ENCODE measurements at regions not wholly inside any gene's neighbourhood (a gene's known extent, or its start where the extent isn't known, plus 50 kb on each side); places are given as distances from the start of the nearest gene placed in this dataset.

DNA sequence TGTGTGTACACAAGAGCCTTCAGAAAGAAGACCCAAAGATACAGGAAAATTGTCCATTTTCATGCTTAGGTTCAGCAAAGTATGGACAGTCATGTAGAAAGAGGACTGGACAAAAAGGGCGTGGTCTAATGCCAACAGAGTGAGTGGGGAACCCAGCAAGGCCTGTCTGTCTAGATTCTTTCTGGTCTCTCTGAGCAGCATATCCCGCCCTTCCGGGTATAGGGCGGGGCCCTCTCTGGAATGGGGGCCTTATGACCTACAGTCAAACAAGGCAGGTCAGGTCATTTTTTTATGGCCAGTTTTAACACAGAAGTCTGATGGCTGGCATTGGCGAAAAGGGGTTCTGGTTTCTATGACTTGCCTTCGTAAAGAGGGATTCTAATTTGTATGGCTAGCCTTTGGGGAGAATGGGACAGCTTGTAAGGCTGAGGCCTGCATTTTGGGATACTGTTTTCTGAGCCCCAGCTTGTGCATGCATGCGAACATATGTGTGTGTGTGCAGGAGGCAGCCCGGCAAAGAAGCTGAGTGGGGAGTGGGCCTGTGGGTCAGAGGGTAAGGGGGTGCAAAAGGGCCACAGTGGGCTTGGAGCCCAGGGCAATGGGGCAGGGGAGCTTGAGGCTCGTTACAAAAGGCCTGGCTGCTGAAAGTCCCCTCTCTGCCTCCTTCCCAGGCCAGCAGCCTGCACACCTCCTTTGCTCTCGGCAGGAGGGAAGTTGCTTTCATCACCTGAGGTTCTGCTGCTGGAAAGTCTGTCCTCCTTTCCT is 130.5 kb upstream of the B3GAT1 start:
- Mint-ChIP-seq H3K4me1 (peaks cover 0 to under 1% (median 0%) of the 10 kb centered on the region in 3 donors), H3K27ac (no peak overlapping the region), H3K27me3 (peaks cover 11 to 24% (median 13%) of the 10 kb centered on the region in 3 donors), H3K36me3 (no peaks in the 10 kb centered on the region), H3K4me3 (no peak overlapping the region), H3K9me3 (peaks cover 0 to 6% (median 0%) of the 10 kb centered on the region in 7 donors)
- no peak for ATAC-seq (ENCODE audit: low read depth in 2 of 2)
- no peak for DNase-seq

DNA sequence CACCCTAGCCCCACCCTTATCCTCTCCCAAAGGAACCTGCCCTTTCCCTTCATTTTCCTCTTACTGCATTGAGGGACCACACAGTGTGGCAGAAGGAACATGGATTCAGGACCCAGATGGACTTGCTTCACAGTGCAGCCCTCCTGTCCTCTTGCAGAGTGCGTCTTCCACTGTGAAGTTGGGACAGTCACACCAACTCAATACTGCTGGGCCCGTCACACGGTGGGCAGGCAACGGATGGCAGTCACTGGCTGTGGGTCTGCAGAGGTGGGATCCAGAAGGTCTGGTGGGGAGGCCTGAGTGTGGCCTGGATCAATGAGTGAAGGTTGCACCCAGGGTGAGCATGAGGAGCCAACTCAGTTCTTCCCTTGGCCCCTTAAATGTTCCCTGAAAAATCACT is 129.9 kb upstream of the B3GAT1 start:
- no peak for DNase-seq
- H3K4me3 Mint-ChIP-seq: no peak overlapping the region
- ATAC-seq (ENCODE audit: low read depth in 2 of 2): no peak
- H3K9me3 Mint-ChIP-seq: peaks cover 0 to 6% (median 0%) of the 10 kb centered on the region in 7 donors
- peaks cover 0 to 4% (median 0%) of the 10 kb centered on the region in 3 donors for H3K4me1 Mint-ChIP-seq
- H3K27me3 Mint-ChIP-seq: peaks cover 14 to 29% (median 17%) of the 10 kb centered on the region in 3 donors
- no peak overlapping the region for H3K27ac Mint-ChIP-seq
- H3K36me3 Mint-ChIP-seq: no peaks in the 10 kb centered on the region

DNA sequence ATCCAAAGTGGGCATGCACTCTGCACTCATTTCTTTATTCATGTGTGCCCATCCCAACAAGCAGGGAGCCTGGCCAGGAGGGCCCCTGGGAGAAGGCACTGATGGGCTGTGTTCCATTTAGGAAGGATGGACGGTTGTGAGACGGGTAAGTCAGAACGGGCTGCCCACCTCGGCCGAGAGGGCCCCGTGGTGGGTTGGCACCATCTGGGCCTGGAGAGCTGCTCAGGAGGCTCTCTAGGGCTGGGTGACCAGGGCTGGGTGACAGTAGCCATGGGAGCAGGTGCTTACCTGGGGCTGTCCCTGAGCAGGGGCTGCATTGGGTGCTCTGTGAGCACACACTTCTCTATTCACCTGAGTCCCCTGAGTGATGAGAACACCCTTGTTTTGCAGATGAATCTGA is 129.3 kb upstream of the B3GAT1 start:
- H3K9me3 Mint-ChIP-seq: peaks cover 0 to 6% (median 0%) of the 10 kb centered on the region in 7 donors
- no peak for DNase-seq
- peaks cover 14 to 29% (median 17%) of the 10 kb centered on the region in 3 donors for H3K27me3 Mint-ChIP-seq

DNA sequence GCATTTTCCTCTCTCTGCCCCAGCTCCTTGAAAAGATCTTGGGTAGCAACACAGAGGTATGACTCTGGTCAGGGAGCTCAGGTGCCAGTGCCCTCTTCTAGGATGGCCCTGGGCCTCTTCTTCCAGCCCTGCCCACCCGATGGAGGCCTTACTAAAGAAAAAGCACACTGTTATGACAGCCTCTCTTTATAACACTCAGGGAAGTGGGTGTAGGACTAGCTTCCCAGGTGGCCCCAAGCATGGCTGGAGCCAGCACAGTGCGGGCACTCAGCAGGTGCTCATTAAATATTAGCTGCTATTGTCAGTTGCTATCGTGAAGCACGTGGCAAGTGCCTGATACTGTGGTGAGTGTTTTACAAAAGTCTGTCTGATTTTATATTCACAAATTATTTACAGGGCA is 127.2 kb upstream of the B3GAT1 start:
- DNase-seq (no peak), ATAC-seq (ENCODE audit: low read depth in 2 of 2) (no peak)
- H3K27ac Mint-ChIP-seq: no peak overlapping the region
- peaks cover 0 to 5% (median 0%) of the 10 kb centered on the region in 7 donors for H3K9me3 Mint-ChIP-seq
- peaks cover 0 to 4% (median 0%) of the 10 kb centered on the region in 3 donors for H3K4me1 Mint-ChIP-seq
- no peaks in the 10 kb centered on the region for H3K36me3 Mint-ChIP-seq
- no peak overlapping the region for H3K4me3 Mint-ChIP-seq
- H3K27me3 Mint-ChIP-seq: peaks cover 14 to 48% (median 33%) of the 10 kb centered on the region in 3 donors

More for the DNA sequence above, 129.3 kb upstream of the B3GAT1 start:
- Mint-ChIP-seq H3K4me3 (no peak overlapping the region), H3K36me3 (no peaks in the 10 kb centered on the region), H3K4me1 (peaks cover 0 to 4% (median 0%) of the 10 kb centered on the region in 3 donors), H3K27ac (peak overlapping the region in 1 of 6 donors; percentile 30)
- no peak for ATAC-seq (ENCODE audit: low read depth in 2 of 2)

DNA sequence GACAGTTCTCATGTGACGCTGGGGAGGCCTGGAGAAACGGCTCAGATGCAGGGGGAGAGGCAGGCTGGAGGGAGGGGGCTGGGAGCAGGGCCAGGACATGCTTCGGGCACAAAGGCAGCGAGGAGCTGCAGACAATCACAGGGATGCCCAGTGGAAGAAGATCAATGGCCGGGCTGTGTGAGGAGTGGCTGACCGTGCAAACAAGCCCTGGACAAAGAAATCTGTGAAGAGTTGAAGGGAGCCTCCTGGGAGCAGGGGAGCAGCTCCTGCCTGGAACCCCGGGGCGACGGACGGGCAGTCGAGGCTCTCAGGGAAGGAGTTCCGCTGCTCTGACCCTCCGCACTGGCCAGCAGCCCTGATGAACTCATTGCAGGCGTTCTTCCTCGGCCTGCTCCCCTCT is 126.7 kb upstream of the B3GAT1 start:
- DNase-seq (no peak), ATAC-seq (ENCODE audit: low read depth in 2 of 2) (no peak)
- Mint-ChIP-seq H3K36me3 (no peaks in the 10 kb centered on the region), H3K27ac (no peak overlapping the region), H3K4me3 (no peak overlapping the region), H3K9me3 (peaks cover 0 to 5% (median 0%) of the 10 kb centered on the region in 7 donors), H3K4me1 (peaks cover 0 to 4% (median 0%) of the 10 kb centered on the region in 3 donors), H3K27me3 (peaks cover 19 to 50% (median 33%) of the 10 kb centered on the region in 3 donors)

DNA sequence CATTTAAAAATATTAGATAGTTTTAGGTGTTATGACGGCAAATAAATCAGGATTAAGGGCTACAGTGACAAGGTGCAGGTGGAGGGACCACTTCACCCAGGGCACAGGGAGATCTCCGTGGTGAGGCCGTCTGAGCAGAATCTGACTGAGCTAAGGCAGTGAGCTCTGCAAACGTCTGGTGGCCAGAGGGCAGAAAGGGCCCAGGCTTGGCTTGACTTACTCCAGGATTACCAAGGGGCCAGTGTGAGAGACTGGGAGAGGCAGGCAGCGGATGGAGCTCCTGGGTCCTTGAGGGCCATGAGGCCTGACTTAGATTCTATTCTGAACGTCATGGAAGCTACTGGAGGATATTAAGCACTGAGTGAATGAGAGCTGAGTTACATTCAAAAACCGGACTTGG is 125.9 kb upstream of the B3GAT1 start:
- Mint-ChIP-seq H3K27me3 (peaks cover 19 to 50% (median 33%) of the 10 kb centered on the region in 3 donors), H3K4me1 (peaks cover 0 to 4% (median 0%) of the 10 kb centered on the region in 3 donors), H3K9me3 (peaks cover 0 to 5% (median 0%) of the 10 kb centered on the region in 7 donors), H3K4me3 (no peak overlapping the region), H3K36me3 (no peaks in the 10 kb centered on the region), H3K27ac (peak overlapping the region in 1 of 6 donors; percentile 89)
- no peak for DNase-seq
- no peak for ATAC-seq (ENCODE audit: low read depth in 2 of 2)

DNA sequence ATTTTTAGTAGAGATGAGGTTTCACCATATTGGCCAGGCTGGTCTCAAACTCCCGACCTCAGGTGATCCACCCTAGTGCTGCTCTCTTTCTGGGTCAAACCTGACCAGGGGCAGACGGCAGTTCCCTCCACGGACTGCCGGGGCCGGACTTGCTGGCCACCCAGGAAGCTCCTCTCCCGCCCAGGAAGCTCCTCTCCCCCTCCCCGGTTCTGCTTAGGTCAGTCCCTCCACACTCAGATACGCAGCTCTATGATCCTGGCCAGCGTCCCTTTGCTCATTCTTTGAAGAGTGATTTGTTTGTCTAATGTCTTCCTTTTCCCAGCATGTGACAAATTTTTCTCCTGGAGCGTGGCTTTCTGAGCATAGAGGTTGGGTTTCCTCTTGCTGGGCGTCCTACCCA is 125.3 kb upstream of the B3GAT1 start:
- H3K36me3 Mint-ChIP-seq: no peaks in the 10 kb centered on the region
- ATAC-seq (ENCODE audit: low read depth in 2 of 2) (no peak), DNase-seq (no peak)
- H3K27ac Mint-ChIP-seq: peak overlapping the region in 1 of 6 donors; percentile 80
- H3K4me1 Mint-ChIP-seq: peaks cover 0 to 4% (median 0%) of the 10 kb centered on the region in 3 donors
- H3K9me3 Mint-ChIP-seq: peaks cover 0 to 5% (median 0%) of the 10 kb centered on the region in 7 donors
- H3K4me3 Mint-ChIP-seq: no peak overlapping the region
- H3K27me3 Mint-ChIP-seq: peaks cover 17 to 50% (median 33%) of the 10 kb centered on the region in 3 donors

DNA sequence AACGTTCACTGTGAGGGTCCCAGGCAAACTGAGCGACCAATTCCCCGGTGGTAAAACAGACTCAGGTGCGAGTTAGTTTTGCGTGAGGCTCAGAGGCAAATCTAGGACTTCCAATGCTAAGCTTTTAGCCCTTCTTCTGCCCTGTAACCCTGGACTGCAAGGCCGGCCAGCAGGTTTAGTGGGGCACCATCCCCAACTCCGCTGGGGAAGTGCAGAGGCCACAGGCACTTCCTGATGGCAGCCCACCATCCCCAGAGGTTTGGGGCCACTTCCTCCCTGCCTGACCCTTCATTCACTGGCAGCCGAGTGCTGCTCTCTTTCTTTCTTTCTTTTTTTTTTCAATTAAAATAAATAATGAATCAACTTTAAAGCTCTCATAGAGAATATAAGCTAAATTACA is 124.6 kb upstream of the B3GAT1 start:
- H3K36me3 Mint-ChIP-seq: no peaks in the 10 kb centered on the region
- no peak for DNase-seq
- H3K4me1 Mint-ChIP-seq: peaks cover 0 to 4% (median 0%) of the 10 kb centered on the region in 3 donors
- no peak overlapping the region for H3K4me3 Mint-ChIP-seq
- H3K27me3 Mint-ChIP-seq: peaks cover 14 to 50% (median 33%) of the 10 kb centered on the region in 3 donors
- ATAC-seq (ENCODE audit: low read depth in 2 of 2): no peak
- no peak overlapping the region for H3K27ac Mint-ChIP-seq
- H3K9me3 Mint-ChIP-seq: peaks cover 0 to 5% (median 0%) of the 10 kb centered on the region in 7 donors

DNA sequence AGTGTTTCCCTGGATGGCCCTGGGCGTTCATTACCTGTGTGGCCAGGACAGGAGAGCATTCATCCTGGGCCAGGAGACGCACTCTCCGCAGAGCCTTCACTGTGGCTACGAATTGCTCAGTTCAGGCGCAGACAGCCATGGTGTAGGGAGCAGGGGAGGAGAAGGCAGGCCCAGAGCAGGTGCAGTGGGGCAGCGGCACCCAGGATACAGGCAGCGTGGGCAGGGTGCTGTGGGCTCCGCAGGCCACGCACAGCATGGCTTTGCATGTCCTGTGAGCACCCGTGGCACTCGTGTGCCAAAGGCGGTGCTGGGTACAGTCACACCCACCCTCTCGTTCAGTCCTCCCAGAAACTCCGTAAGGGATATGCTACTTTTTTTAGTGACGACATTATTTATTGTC is 124.2 kb upstream of the B3GAT1 start:
- ATAC-seq (ENCODE audit: low read depth in 2 of 2): no peak
- H3K27ac Mint-ChIP-seq: no peak overlapping the region
- H3K4me3 Mint-ChIP-seq: no peak overlapping the region
- H3K36me3 Mint-ChIP-seq: no peaks in the 10 kb centered on the region
- H3K9me3 Mint-ChIP-seq: peaks cover 0 to 5% (median 0%) of the 10 kb centered on the region in 7 donors
- no peak for DNase-seq
- H3K4me1 Mint-ChIP-seq: peaks cover 0 to 4% (median 0%) of the 10 kb centered on the region in 3 donors
- H3K27me3 Mint-ChIP-seq: peaks cover 14 to 50% (median 33%) of the 10 kb centered on the region in 3 donors

DNA sequence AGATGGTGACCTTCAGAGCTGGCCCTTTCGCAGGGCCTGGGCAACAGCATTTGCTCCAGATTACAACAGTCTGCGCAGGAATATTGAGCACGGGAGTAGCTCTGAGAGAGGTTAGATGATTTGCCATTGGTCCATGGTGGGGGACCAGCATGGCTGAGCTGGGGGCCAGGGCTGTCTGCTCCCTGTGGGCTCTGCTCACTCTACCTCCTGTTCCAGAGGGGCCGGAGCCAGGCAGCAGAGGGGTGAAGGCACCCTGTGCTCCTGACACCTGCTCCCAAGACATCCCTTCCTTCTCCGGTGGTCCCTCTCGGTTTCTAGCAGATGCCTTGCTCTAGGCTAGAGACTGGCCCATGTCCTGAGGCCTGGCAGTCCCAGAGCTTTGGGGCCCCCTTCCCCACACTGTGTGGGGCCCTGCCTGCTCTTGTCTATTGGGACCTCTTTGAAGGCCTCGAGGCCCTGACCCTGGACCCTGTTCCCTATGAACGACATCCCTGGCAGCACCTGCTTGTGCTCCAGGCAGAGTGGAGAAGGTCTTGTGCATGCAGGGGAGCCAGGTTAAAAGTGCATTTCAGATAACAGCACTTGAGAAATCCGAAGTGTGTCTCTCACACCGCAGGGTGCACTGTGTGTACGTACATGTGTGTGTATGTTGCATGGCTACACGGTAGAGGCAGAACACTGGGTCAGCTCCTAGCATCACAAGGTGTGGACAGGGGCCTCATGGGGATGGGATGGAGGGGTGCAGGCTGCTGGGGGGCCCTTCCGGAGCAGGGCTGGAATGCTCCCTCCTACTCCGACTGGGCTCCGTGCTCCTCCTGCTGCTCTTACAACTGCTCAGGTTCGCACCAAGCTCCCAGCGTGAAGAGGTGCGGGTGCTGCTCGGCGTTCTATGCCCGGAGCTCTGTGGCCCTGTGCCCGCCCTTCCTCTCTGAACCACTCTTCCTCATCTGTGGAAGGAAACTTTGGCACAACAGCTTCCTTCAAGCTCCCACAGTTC is 123.3 kb upstream of the B3GAT1 start:
- H3K4me3 Mint-ChIP-seq: peak overlapping the region in 1 of 8 donors; percentile 24
- peaks cover 14 to 57% (median 33%) of the 10 kb centered on the region in 3 donors for H3K27me3 Mint-ChIP-seq
- DNase-seq: no peak
- H3K4me1 Mint-ChIP-seq: peaks cover 0 to 4% (median 0%) of the 10 kb centered on the region in 3 donors
- H3K27ac Mint-ChIP-seq: peak overlapping the region in 1 of 6 donors; percentile 65
- ATAC-seq (ENCODE audit: low read depth in 2 of 2): no peak
- no peaks in the 10 kb centered on the region for H3K36me3 Mint-ChIP-seq
- H3K9me3 Mint-ChIP-seq: peaks cover 0 to 5% (median 0%) of the 10 kb centered on the region in 7 donors

DNA sequence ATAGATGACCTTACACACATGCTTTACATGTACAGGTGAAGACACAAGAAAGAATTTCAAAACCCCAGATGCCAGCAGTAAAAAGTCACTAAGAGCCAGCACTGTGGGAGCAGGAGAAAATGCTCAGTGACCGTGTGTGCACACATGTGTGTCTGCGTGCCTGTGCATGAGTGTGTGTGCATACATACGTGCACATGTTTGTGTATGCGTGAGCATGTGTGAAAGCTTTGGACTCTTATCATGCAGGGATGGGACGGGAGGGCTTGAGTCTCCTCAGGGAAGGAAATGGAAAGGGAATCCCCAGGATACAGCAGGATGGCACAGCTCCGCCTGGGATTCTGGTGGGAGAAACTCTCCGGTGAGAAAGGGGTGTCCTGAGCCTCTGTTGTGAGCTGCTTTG is 121.5 kb upstream of the B3GAT1 start:
- Mint-ChIP-seq H3K9me3 (no peaks in the 10 kb centered on the region), H3K4me3 (no peak overlapping the region), H3K36me3 (no peaks in the 10 kb centered on the region), H3K4me1 (peaks cover 0 to 4% (median 0%) of the 10 kb centered on the region in 3 donors), H3K27ac (no peak overlapping the region), H3K27me3 (peaks cover 9 to 43% (median 32%) of the 10 kb centered on the region in 3 donors)
- DNase-seq (no peak), ATAC-seq (ENCODE audit: low read depth in 2 of 2) (no peak)

DNA sequence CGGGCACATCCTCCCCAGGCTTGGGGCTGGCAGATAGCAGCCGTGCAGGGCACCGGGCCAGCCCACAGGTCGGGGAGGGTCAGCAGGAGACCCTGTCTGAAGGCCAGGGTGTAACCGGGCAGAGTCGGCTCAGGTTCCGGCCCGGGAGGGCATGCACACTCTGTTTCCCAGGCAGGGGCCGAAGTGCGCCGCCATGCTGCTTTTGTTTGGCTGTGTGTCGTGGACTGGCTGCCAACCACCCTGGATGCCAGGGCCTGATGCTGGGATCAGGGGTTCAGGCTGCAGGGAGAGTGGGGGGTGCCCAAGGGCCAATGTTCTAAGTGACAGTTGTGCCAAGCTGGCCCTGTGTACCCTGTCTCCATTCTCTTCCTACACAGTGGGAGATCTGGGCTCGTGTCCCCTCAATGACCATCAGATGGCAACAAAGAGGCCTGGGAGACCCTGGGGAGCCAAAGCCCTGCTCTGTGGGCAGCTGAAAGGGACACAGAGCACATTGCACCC is 120.9 kb upstream of the B3GAT1 start:
- Mint-ChIP-seq H3K9me3 (no peaks in the 10 kb centered on the region), H3K36me3 (no peaks in the 10 kb centered on the region), H3K27ac (no peak overlapping the region), H3K4me1 (peaks cover 0 to 4% (median 0%) of the 10 kb centered on the region in 3 donors), H3K4me3 (no peak overlapping the region), H3K27me3 (peaks cover 9 to 38% (median 27%) of the 10 kb centered on the region in 3 donors)
- ATAC-seq (ENCODE audit: low read depth in 2 of 2) (no peak), DNase-seq (no peak)
